ENCODE measurements at regions not wholly inside any gene's neighbourhood (a gene's known extent, or its start where the extent isn't known, plus 50 kb on each side); places are given as distances from the start of the nearest gene placed in this dataset.

- no peak for DNase-seq (ENCODE audit: low read depth in 3 of 3, low spot score in 2 of 3)
These were observed 385.1 kb downstream of the ZNF536 start for GRCh38 chr19:30757104-30757836.

DNA sequence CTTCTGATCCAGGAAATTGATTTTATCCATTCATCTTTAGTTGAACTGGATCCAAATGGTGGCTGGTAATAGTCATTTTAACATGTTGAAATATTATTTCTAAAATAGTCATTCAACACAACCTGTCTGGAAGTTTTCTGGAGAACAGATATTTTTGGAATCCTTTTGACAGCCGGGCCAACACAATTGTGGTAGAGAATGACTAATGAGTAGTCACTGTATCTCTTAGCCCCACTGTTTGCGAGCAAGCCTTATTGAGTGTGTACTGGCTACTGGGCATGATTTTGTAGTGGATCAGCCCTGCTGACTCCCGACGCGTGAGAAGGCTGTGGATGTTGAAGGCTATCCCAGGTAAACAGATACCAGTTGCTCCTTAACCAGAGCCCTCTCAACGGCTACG, 383.4 kb downstream of the ZNF536 start:
- DNase-seq (ENCODE audit: low read depth in 3 of 3, low spot score in 2 of 3): no peak

DNA sequence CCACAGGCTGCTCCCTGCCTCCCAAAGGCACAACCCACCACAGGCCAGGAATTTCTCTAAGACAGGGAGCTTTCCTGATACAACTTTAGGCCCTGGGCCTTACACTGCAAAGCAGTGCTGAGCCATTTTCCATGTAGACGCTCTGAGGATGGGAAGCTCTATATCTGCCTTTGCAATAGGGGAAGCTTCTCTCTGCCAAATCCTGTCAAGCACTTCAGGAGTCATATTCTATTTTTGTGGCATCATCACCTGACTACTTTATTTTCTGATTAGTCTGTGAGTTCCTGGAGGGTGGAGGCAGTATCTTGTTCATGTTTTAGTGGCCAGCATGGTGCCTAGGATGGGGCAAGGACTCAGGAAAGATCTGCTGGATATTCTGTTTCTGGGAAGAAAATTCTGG, 382.0 kb downstream of the ZNF536 start:
- DNase-seq (ENCODE audit: low read depth in 3 of 3, low spot score in 2 of 3): no peak

- DNase-seq (ENCODE audit: low read depth in 3 of 3, low spot score in 2 of 3): no peak
These were observed 380.7 kb downstream of the ZNF536 start for GRCh38 chr19:30752876-30753275.

GRCh38 chr19:30752201-30752600, 380.0 kb downstream of the ZNF536 start:
- DNase-seq (ENCODE audit: low read depth in 3 of 3, low spot score in 2 of 3): no peak

- DNase-seq (ENCODE audit: low read depth in 3 of 3, low spot score in 2 of 3): no peak
These were observed 373.3 kb downstream of the ZNF536 start for GRCh38 chr19:30745476-30745985.

DNA sequence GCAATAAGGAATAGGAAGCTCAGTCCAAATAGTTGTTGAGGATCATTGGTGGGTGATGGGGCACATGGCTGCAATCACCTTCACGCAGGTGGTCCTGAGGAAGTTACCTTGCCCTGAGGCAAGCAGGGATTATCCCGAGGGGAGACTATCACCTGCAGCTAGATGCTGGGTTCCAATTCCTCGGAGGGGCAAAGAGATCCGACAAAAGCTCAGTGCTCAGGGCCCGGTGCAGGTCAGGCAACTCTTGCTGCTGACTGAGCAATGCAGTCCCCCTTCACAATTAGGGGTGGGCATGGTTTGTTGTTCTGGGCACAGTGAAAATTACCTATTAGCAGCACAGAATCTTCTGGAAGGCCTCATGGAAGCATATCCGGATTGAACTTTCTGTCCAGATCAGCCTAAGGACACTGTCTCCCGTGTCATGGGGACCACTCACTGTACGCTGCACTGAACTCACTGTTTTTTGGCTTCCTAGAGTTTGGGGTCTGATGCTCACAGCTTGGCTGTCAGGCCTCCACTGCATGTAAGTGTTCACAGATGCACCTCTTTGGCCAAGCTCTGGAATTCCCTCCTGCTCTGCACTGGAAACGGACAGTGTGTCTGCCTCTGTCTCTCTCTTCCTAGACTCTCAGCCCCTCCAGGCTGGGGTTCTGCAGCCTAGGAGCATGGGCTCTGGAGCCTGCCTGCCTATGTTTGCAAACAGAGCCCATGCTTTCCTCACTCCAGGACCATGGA, 372.7 kb downstream of the ZNF536 start:
- no peak for DNase-seq (ENCODE audit: low read depth in 3 of 3, low spot score in 2 of 3)

DNA sequence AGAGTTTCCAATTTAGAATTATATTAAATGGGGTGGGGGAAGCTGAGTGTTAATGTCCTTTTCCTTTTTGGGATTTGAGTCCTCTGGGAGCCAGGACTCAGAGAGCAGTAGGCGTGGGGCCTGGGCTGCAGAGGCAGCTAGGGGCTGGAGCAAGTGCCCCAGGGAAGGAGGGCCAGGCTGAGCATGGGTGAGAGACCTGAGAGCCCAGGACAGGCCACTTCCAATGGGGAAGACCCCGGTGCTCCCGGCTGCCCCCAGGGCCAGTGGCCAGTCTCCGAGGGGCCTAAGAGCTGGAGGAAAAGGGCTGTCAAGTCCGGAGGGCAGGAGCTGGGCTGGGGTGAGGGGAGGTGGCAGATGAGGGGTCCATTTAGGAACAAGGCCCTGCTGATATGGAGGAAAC, 371.5 kb downstream of the ZNF536 start:
- DNase-seq (ENCODE audit: low read depth in 3 of 3, low spot score in 2 of 3): no peak

DNA sequence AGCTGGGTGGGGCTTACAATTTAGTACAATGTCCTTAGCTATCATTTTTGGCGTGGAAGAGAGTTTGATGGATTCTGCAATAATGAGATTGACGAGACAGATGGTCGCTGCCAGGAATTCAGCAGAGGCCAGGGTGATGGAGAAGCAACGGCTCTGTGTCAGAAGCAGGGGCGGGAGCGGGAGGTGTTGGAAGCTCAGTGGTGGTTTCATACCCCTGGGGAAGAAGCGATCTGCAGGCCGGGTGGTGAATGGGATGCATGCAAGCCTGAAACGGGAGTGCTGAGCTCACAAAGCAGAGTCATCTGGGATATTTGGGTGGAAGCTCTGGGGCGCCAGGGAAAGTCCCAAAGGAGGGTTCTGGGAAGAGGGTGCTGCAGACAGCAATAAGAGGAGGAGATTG, 370.8 kb downstream of the ZNF536 start:
- no peak for DNase-seq (ENCODE audit: low read depth in 3 of 3, low spot score in 2 of 3)

- no peak for DNase-seq (ENCODE audit: low read depth in 3 of 3, low spot score in 2 of 3)
These were observed 370.3 kb downstream of the ZNF536 start for GRCh38 chr19:30742406-30742938.

GRCh38 chr19:30741566-30741965, 369.4 kb downstream of the ZNF536 start:
- DNase-seq (ENCODE audit: low read depth in 3 of 3, low spot score in 2 of 3): no peak

GRCh38 chr19:30739394-30739793, 367.2 kb downstream of the ZNF536 start:
- DNase-seq (ENCODE audit: low read depth in 3 of 3, low spot score in 2 of 3): no peak

GRCh38 chr19:30738047-30738446, 365.9 kb downstream of the ZNF536 start:
- no peak for DNase-seq (ENCODE audit: low read depth in 3 of 3, low spot score in 2 of 3)

DNA sequence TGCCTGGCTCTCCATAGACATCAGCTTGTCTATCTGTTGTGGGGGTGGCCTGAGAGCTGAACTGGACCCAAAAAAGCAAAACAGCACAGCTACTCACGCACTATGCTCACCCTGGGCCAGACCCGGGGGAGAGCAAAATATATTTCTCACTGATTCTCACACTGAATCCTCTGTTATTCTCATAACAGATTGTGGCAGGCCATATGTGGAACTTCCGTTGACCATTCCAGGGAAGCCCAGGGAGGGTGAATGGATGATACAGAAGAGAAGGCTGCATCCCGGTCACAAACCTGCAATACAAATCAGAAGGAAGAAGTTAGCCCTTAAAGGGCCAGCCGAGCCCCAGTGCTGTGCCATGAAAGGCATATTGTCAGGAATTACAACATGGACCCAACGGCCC, 362.5 kb downstream of the ZNF536 start:
- DNase-seq (ENCODE audit: low read depth in 3 of 3, low spot score in 2 of 3): no peak

- no peak for DNase-seq (ENCODE audit: low read depth in 3 of 3, low spot score in 2 of 3)
These were observed 361.8 kb downstream of the ZNF536 start for GRCh38 chr19:30733826-30734550.

DNA sequence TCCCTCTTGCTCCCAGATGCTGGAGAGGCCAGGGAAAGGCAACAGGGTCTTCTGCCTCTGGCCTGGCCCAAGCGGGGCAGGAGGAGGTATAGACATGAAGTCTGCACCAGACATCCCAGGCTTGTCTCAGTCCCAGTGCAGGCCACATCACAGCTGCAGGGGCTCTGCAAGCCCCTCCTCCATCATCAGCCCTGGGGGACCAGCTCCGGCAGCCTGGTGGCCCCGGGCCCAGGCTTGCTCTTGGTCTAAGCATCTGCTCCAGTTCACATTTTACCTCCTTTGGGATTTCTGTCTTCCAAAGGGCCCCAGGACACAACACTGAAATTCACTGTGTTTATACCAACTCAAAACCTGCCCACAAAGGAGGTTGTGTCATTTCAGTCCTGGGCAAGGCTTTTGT, 359.4 kb downstream of the ZNF536 start:
- no peak for DNase-seq (ENCODE audit: low read depth in 3 of 3, low spot score in 2 of 3)

DNA sequence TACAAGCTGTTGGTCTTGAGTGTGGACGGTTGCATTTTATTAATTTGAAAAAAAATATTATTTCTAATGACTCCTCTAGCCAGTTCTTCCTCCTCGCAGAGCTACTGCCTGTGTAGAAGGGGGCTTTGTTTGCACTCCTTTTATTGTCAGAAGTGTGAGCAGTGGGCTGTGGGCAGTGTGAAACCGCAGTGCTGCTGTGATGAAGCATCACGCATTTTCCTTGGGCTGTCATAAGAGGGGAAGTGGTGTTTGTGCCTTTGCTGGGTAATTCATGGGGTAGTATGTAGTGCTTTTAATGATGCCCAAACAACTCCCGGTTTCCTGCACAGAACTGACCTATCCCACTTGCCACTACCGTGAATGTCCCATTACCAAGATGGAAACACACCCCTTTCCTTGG, 357.3 kb downstream of the ZNF536 start:
- DNase-seq (ENCODE audit: low read depth in 3 of 3, low spot score in 2 of 3): no peak

- no peak for DNase-seq (ENCODE audit: low read depth in 3 of 3, low spot score in 2 of 3)
These were observed 350.6 kb downstream of the ZNF536 start for GRCh38 chr19:30722761-30723160.

DNA sequence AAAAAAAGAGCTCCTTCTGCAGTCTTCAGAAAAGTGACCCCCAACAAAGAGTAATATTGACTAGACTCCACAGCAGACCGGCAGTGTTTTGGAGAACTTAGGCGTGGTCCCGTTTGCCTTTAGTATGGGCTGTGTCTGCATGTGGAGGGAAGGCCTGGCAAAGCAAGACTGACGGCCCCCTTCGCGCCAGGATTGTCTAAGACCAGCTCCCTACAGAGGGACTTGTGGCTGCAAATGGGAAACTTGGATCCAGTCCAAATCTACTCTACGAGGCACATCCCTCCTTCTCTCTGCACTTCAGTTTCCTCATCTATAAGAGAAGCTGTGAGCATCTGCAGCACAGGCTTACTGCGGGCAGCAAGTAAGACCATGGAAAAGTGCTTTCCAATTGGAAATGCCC, 350.0 kb downstream of the ZNF536 start:
- no peak for DNase-seq (ENCODE audit: low read depth in 3 of 3, low spot score in 2 of 3)

- no peak for DNase-seq (ENCODE audit: low read depth in 3 of 3, low spot score in 2 of 3)
These were observed 347.8 kb downstream of the ZNF536 start for GRCh38 chr19:30719999-30720345.
